ENCODE measurements at regions not wholly inside any gene's neighbourhood (a gene's known extent, or its start where the extent isn't known, plus 50 kb on each side); places are given as distances from the start of the nearest gene placed in this dataset.
"Not testable (repeated sequence)": the region's sequence is repeated elsewhere in the genome, so short reads cannot be mapped to it uniquely, and the experiment has no call there.

DNA sequence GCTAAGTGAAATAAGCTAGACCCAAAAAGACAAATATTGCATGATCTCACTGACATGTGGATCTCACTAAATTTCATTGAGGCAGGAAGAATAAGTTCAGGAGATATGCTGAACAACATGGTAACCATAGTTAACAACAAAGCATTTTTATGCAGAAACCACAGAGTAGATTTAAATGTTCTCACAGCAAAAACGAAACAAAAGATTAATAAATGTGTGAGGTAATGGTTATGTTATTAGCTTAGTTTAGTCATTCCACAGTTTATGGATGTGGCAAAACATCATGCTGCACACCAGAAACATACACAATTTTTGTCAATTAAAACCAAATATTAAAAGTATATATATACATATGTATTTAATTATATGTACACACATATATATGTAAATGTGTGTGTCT is 765.8 kb downstream of the SLITRK5 start:
- DNase-seq, result no peak

DNA sequence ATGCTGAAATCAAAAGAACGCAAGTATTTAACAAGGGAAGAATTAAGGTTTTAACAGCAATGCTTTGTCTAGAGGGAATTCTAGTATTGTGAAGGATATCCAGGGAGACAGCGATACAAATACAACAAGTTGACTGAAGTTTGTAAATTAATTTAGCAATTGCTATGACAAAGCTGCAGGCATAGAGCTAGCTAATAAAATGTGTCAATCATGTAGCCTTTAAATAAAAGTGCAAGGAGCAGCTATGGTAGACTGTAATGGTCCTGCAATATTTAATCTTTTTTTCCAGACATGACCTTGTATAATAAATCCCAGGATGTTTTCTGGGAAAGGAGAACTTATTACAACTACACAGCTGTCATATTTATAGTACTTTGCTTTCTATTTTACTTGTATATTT is 779.3 kb downstream of the SLITRK5 start:
- no peak for DNase-seq

- DNase-seq, result no peak
Observed at GRCh38 chr13:88456151-88456550, 785.0 kb downstream of the SLITRK5 start.

- no peak for DNase-seq
Observed at GRCh38 chr13:88459331-88459730, 788.2 kb downstream of the SLITRK5 start.

DNA sequence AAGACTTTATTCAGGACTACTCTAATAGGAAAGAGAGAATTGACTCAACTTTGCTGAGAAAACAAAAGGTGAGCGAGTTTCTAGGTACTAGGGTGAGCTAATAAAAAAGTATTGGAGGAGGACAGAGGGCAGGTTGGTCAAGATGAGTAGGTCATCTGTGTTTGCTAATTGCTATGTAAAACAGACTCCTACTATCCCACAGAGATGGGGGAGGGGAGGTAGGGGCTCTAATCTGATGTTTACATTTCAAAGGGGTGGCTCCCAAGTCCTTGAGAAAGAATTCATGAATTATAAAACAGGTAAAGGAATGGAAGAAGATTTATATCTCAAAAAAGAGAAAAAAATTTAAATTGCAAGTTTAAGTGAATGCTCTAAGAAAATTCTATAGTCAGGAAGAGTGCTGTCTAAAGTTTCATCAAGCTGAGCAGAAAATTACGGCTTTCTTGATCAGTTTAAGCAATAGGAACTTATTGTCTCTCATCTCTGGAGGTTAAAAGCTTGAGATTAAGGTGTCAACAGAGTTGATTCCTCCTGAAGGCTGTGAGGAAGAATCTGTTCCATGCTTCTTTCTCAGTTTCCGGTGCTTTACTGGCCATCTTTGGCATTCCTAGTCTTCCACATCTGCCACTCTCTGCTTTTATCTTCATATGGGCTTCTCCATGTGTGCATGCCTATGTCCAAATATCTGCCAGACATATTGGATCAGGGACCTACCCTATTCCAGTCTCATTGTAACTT is 790.3 kb downstream of the SLITRK5 start:
- no peak for DNase-seq

DNA sequence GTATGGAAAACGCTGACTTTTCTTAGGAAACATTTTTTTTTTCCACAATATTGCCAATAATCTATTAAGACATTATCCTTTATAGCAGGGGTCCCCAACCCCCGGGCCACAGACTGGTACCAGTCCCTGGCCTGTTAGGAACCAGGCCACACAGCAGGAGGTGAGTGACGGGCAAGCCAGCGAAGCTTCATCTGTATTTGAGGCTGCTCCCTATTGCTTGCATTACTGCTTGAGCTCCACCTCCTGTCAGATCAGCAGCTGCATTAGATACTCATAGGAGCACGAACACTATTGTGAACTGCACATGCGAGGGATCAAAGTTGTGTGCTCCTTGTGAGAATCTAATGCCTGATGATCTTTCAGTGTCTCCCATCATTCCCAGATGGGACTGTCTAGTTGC is 793.7 kb downstream of the SLITRK5 start:
- DNase-seq, result no peak

- DNase-seq, result no peak
Observed at GRCh38 chr13:88472316-88472715, 801.1 kb downstream of the SLITRK5 start.

DNA sequence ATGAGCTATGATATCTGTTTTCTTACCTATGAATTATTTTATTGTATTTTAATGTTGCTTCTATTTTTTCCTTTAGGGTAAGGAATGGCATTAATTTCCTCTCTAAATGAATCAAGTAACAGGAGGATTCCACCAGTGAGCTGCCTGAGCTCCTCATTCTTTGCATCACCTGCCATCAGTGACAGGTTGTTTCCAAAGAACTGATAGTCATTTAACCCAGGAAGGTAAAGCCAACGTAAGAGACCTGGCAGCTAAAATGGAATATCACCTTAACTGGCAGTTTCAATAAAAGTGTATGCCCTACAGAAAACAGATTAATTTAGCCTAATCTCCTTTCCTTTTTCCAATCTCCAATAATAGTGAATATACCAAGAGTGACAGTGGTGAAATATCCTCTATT is 812.0 kb downstream of the SLITRK5 start:
- no peak for DNase-seq

- no peak for DNase-seq
Observed at GRCh38 chr13:88507909-88508308, 836.7 kb downstream of the SLITRK5 start.

DNA sequence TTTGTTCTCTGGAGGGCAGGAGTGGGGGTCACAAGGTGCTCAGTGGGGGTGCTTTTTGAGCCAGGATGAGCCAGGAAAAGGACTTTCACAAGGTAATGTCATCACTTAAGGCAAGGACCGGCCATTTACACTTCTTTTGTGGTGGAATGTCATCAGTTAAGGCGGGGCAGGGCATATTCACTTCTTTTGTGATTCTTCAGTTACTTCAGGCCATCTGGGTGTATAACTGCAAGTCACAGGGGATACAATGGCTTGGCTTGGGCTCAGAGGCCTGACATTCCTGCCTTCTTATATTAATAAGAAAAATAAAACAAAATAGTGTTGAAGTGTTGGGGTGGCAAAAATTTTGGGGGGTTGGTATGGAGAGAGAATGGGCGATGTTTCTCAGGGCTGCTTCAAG is 841.8 kb downstream of the SLITRK5 start:
- DNase-seq, result not testable (repeated sequence)

- no peak for DNase-seq
Observed at GRCh38 chr13:88526186-88526852, 855.1 kb downstream of the SLITRK5 start.

DNA sequence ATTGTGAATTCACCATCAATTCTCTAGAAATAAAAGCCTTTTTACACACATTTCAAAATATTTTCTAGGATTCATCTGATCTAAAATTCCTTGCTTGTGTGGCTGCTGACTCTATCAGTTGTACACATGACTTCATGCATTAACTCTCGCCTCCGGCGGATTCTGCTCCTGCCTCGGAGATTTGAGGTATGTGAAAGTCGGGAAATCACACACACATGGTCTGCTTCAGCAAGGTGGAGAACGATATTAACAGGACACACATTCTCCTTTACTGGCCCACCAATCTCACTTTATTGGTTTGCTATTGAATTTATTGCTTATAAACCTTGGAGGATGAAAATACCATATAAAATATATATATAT is 855.7 kb downstream of the SLITRK5 start:
- DNase-seq, result no peak

- no peak for DNase-seq
Observed at GRCh38 chr13:88541994-88542393, 870.8 kb downstream of the SLITRK5 start.

DNA sequence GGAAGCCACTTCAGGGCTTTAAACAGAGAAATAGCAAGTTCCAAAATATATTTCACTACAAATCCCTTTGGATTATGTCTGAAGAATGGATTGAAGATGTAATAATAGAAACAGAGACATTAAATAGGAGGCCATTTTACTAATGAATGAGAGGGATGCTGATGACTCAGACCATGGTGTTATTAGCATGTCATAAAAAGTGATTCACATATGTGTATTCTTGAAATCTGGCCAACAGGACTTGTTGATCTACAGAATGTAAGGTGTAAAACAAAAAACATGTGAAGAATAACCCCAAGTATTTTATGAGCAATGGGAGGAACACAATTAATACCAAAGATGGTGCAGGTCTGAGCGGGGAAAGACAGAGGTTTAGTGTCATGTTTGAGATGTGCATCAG is 873.7 kb downstream of the SLITRK5 start:
- no peak for DNase-seq

DNA sequence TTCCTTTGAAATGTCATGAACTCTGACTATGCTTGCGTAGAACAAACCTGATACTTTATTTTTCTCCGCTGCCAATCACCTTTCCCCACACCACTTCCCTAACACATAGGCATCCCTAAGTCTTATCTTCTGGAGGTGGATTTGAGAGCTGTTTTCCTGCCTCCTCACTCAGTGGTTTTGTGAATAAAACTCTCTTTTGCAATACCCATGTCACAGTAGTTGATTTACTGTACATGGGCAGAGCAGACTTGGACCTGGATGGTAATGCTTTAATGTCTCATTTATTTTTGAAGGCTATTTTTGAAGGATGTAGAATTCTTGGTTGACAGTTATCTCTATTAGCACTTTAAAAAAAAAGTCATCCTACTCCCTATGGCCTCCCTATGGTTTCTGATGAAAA is 881.8 kb downstream of the SLITRK5 start:
- DNase-seq, result no peak

DNA sequence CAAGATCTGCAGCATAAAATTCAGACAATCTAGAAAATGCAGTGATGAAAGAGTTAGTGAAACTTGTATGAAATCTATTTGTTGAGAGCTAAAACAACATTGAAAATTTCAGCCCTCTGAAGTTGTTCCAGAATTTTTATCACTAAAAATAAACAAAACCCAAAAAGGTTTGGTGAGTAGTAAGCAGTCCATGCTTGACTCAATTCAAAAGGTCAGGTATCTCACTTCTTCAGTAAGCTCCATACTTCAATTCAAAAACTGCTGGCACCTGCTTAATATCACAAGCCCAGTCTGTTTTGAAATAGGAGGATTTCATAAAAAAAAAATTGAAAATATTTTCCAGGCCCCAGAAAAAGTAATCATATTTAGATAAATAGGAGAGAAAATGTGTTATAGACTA is 894.4 kb downstream of the SLITRK5 start:
- DNase-seq, result no peak

- DNase-seq, result no peak
Observed at GRCh38 chr13:88585861-88586260, 914.7 kb downstream of the SLITRK5 start.

- DNase-seq, result no peak
Observed at GRCh38 chr13:88586263-88586662, 915.1 kb downstream of the SLITRK5 start.

DNA sequence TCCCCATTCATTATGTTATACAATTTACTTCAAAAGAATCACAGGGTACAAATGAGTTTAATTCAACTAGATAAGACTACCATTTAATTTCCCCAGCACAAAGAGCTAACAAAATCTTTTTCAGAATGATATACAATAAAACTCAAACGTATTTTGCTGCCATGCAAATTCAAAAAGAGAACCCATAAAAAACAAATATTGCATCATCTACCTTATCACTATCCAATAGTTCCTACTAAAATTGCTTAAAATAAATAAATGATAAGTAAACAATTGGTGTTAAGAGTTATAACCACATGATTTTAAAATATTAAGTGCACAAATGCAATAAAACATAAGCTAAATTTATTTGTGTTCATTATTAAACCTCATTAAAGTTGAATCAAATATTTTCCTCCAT is 919.4 kb downstream of the SLITRK5 start:
- no peak for DNase-seq

DNA sequence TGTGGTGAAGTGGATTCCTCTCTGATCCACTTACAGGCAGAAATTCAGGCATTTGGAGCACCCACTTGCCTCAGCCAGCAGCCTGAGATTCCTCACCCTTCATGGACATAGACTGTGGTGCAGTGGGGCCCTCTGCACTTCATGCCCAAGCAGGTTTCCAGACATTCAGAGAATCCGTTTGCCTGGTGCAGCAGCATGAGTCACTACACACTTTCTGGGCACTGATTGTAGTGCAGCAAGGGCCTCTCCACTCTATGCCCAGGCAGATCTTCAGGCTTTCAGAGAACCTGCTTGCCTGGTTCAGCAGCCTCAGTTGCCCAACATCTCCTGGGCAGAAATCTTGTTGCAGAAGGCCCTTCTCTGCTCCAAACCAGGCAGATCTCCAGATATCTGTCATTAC is 920.9 kb downstream of the SLITRK5 start:
- no peak for DNase-seq

DNA sequence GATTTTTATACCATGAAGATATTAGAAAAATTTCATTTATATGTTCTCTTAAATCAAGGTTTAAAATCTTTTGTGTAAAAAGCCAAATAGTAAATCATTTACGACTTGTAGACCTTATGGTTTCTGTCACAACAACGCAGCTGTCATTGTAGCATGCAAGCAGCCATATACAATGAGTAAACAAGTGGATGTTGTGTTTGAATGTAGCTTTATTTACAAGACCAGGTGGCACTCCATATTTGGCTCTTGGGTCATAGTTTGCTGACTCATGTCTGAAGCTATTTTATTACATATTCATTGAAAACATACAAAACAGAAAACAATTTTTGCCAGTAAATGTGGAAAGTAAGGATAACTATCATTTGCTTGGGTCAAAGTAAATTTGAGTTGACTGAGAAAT is 930.8 kb downstream of the SLITRK5 start:
- no peak for DNase-seq

- DNase-seq, result no peak
Observed at GRCh38 chr13:88602786-88603777, 931.9 kb downstream of the SLITRK5 start.

GRCh38 chr13:88617176-88617575 is 946.0 kb downstream of the SLITRK5 start:
- DNase-seq, result no peak

Measured in activated CD4-positive, alpha-beta T cell treated with anti-CD3 and anti-CD28 coated beads, Interleukin-2, amount 50 U/mL, for 16 hours (primary cell).